Lower leg skin (tissue), 4 donors: ENCODE measurements at regions not wholly inside any gene's neighbourhood (a gene's known extent, or its start where the extent isn't known, plus 50 kb on each side); places are given as distances from the start of the nearest gene placed in this dataset.

ENCODE experiments used
- DNase-seq, 2 donors: peaks; one replicate each; pipeline ENCODE4 v3.0.0-alpha.2; 2019; ENCODE audit warnings: low spot score in 2 of 2
- H3K4me3 ChIP-seq: fragments of 200-600 bp; sonication (generic); 2 replicates; pipeline ENCODE4 v1.5.1; 2017; ENCODE audit warnings: mild to moderate bottlenecking, low read depth; ENCODE audit not compliant: poor library complexity, severe bottlenecking
- POLR2A ChIP-seq, 2 donors: fragments of 450-650 bp; IDR thresholded peaks; one replicate each; pipeline ENCODE4 v1.6.1; 2016 to 2017; ENCODE audit warnings: antibody characterized with exemption in 2 of 2, mild to moderate bottlenecking in 1 of 2, moderate library complexity in 1 of 2
- WGBS, 2 donors: methylation state at CpG; one replicate each; pipeline ENCODE4 v1.1.5; 2018; 5-methylcytosine and 5-hydroxymethylcytosine counted together
- intact Hi-C: fragments of 100-400 bp; cut with DNase I; formaldehyde crosslinking; loops from one replicate; pipeline ENCODE4 v1.15.0; 2023; ENCODE audit warnings: low total_unique reads
- TF ChIP-seq, protein P1 (sequence below), 3 donors: fragments of 450-650 bp; IDR thresholded peaks; one replicate each; pipeline ENCODE4 v1.5.1; 2016; ENCODE audit warnings: antibody characterized with exemption in 3 of 3, mild to moderate bottlenecking in 3 of 3, moderate library complexity in 2 of 3

DNA sequence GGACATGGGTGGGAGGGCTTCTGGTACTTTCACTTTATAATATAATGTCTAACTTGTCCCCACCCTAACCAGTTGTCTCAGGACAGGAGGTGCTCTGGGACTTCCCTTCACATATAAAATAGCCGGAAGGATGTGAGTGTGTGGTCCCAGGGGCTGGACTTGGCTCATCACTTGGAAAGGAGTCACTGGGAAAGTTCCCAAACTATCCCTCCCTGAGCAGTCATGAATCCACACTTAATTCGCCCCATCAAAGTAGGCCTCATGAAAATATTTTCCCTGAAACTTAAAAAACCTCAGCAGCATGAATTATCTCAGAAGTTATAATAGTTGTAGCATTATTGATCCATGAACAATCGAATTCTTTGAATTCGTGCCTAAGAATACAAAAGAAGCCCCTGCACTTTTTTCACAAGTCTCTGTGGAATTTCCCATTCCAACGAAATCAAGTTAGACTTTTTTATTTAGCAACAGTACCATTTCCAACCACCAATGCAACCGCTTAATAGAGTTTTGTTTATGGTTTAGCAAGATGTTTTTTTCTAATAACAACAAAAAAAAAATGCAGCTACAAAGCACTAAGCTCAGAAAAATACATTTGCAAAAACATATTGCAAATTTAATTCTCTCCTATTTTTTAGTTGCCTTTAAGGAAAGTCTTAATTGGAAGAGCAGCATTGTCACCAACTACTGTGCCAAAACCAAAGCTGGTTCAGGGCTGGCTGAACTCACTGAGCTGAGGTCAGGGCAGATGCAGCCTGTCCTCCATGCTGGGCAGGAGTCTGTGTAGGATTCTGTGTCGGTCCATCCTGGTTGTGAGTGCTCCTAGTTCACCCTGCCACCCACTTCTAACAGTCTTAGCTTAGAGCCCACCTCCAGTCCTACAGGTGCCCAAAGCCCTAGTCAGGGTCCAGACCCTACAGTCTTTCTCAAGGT lies 68.8 kb upstream of the SPTBN1 start:
- no peak for TF ChIP-seq POLR2A (IDR thresholded peaks at IDR 0.05)
- TF ChIP-seq, protein P1, sequence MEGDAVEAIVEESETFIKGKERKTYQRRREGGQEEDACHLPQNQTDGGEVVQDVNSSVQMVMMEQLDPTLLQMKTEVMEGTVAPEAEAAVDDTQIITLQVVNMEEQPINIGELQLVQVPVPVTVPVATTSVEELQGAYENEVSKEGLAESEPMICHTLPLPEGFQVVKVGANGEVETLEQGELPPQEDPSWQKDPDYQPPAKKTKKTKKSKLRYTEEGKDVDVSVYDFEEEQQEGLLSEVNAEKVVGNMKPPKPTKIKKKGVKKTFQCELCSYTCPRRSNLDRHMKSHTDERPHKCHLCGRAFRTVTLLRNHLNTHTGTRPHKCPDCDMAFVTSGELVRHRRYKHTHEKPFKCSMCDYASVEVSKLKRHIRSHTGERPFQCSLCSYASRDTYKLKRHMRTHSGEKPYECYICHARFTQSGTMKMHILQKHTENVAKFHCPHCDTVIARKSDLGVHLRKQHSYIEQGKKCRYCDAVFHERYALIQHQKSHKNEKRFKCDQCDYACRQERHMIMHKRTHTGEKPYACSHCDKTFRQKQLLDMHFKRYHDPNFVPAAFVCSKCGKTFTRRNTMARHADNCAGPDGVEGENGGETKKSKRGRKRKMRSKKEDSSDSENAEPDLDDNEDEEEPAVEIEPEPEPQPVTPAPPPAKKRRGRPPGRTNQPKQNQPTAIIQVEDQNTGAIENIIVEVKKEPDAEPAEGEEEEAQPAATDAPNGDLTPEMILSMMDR (IDR thresholded peaks at IDR 0.05) = no peak
- WGBS, 2 donors = 37 to 41% methylated on average over 7 of the region's 7 CpGs
- no peak for DNase-seq
- intact Hi-C loops = no loop called here
- H3K4me3 ChIP-seq = no peak overlapping the region

DNA sequence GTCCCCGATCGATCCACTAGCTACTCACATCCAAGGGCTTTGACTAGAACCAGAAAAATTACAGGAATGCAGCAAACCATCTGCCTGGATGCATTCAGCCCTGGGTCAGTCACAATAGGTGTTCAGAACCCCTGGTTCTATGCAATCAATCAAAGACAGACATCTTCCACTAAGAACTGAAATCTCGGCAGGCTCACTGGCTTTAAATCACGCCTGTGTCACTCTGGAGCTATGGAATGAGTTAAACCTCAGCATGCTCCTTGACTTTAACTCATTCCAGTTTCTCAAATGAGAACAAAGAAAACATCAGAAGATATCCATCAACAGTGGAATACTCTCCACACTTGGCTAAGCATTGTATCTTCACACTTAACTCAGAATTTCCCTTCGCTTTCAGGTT lies 68.1 kb upstream of the SPTBN1 start:
- TF ChIP-seq, protein P1 (IDR thresholded peaks at IDR 0.05) = no peak
- TF ChIP-seq POLR2A (IDR thresholded peaks at IDR 0.05) = no peak
- WGBS, 2 donors = 84 to 88% methylated on average over 5 of the region's 5 CpGs
- no peak for DNase-seq
- H3K4me3 ChIP-seq = no peak overlapping the region
- intact Hi-C loops = no loop called here

DNA sequence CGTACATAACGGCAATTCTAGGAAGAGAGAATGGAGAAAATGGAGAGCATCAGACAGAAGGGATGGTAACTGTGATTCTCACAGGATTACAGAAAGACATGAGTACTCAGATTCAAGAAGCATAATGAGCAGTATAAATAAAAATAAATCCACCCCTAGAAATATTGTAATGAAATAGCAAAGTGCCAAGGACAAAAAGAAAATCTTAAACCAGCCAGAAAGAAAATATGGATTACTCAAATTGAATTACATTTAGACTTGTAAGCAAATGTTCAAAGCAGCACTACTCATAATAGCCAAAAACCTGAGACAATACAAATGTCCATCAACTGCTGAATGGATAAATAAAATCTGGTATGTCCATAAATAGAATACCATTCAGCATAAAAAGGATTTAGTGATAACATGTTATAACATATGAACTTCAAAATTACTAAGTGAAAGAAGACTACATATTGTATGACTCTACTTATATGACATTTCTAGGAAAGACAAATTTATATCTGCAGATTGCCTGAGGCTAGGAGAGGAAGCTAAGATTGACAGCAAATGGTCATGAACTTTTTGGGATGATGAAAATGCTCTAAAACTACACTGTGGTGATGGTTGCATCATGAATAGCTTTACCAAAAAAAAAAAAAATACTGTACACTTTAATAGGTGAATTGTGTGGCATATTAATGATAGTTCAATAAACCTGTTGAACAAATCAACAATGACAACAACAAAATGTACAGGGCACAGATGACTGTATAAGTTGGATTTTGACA lies 63.4 kb upstream of the SPTBN1 start:
- intact Hi-C loops = no loop called here
- H3K4me3 ChIP-seq = no peak overlapping the region
- 96 to 100% methylated on average over 2 of the region's 2 CpGs for WGBS, 2 donors
- TF ChIP-seq, protein P1 (IDR thresholded peaks at IDR 0.05) = no peak
- no peak for TF ChIP-seq POLR2A (IDR thresholded peaks at IDR 0.05)
- no peak for DNase-seq

DNA sequence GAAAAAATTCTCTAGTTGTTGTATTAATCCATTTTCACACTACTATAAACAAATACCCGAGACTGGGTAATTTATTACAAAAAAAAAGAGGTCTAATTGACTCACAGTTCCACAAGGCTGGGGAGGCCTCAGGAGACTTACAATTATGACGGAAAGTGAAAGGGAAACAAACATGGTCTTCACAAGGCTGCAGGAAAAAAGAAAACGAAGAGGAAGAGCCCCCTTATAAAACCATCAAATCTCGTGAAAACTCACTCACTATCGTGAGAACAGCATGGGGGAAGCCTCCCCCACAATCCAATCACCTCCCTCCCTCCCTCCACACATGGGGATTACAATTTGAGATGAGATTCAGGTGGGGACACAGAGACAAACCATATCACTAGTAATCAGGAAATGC lies 61.7 kb upstream of the SPTBN1 start:
- intact Hi-C loops = no loop called here
- 51 to 61% methylated on average over 5 of the region's 5 CpGs for WGBS, 2 donors
- H3K4me3 ChIP-seq = no peak overlapping the region
- TF ChIP-seq, protein P1 (IDR thresholded peaks at IDR 0.05) = no peak
- no peak for TF ChIP-seq POLR2A (IDR thresholded peaks at IDR 0.05)
- DNase-seq = no peak

DNA sequence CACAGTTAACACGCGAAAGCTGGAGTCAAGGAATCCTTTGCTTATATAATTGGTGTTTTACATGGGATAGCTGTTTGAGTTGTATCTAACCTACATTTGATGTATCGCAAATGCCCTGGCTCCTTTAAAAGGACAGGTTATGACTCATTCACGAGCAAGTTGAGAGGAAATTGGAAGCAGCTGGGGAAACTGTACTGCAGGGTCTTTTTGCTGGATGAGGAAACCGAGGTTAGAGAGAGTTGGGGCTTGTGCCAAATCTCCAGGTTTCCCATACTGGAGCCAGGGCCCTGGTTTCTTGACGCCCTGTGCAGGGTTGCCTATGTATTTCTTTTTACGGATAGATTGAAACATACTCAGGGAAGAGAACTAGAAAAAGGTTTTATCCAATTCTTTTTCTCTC lies 60.0 kb upstream of the SPTBN1 start:
- 66 to 75% methylated on average over 7 of the region's 7 CpGs for WGBS, 2 donors
- no peak for DNase-seq
- no peak for TF ChIP-seq POLR2A (IDR thresholded peaks at IDR 0.05)
- TF ChIP-seq, protein P1 (IDR thresholded peaks at IDR 0.05) = no peak
- intact Hi-C loops = no loop called here
- no peak overlapping the region for H3K4me3 ChIP-seq
